Keratinocyte (primary cell): ENCODE measurements at regions not wholly inside any gene's neighbourhood (a gene's known extent, or its start where the extent isn't known, plus 50 kb on each side); places are given as distances from the start of the nearest gene placed in this dataset.

ENCODE experiments used
- DNase-seq: peaks from one replicate; pipeline ENCODE4 v3.0.0-alpha.2; 2011; ENCODE audit warnings: low read depth, missing footprints, low spot score
- FAIRE-seq: peaks from 2 replicates; lab custom pipeline; 2011; peaks lifted over from hg19 to GRCh38; lab: Jason Lieb, UNC
- H2AFZ ChIP-seq: 2 replicates; pipeline ENCODE4 v1.6.0; 2012; ENCODE audit warnings: low read length, control low read depth, inconsistent platforms; ENCODE audit not compliant: control insufficient read depth
- H3K27ac ChIP-seq: 2 replicates; pipeline ENCODE4 v1.5.1; 2011; ENCODE audit warnings: low read length; ENCODE audit not compliant: control insufficient read depth, insufficient read depth
- H3K27me3 ChIP-seq: 3 replicates; pipeline ENCODE4 v1.6.0; 2011; ENCODE audit warnings: low read length; ENCODE audit not compliant: control insufficient read depth, insufficient read depth; ENCODE audit errors: extremely low read depth
- H3K36me3 ChIP-seq, 2 experiments: 2 replicates in 1 of 2; 3 replicates in 1 of 2; pipeline ENCODE4 v1.5.1; 2011; ENCODE audit warnings: low read length in 2 of 2, mild to moderate bottlenecking in 1 of 2; ENCODE audit not compliant: control insufficient read depth in 2 of 2, insufficient read depth in 2 of 2; ENCODE audit errors: extremely low read depth in 1 of 2
- H3K4me1 ChIP-seq: 3 replicates; pipeline ENCODE4 v1.5.1; 2011; ENCODE audit warnings: low read length; ENCODE audit not compliant: control insufficient read depth, insufficient read depth; ENCODE audit errors: extremely low read depth
- H3K4me2 ChIP-seq: 3 replicates; pipeline ENCODE4 v1.6.0; 2011; ENCODE audit warnings: low read depth, low read length; ENCODE audit not compliant: control insufficient read depth, insufficient read depth; ENCODE audit errors: extremely low read depth
- H3K4me3 ChIP-seq, 3 experiments: fragments of 200-600 bp in 1 of 3; sonication (generic) in 1 of 3; 2 replicates in 2 of 3; 3 replicates in 1 of 3; pipeline ENCODE4 v1.5.1; 2011 to 2016; ENCODE audit warnings: low read length in 3 of 3, mild to moderate bottlenecking in 3 of 3, control low read depth in 2 of 3, inconsistent platforms in 1 of 3, low read depth in 1 of 3, mixed read lengths in 1 of 3, mixed run types in 1 of 3, moderate library complexity in 1 of 3; ENCODE audit not compliant: control insufficient read depth in 2 of 3, insufficient read depth in 2 of 3; ENCODE audit errors: extremely low read depth in 1 of 3
- H3K79me2 ChIP-seq: 2 replicates; pipeline ENCODE4 v1.6.0; 2012; ENCODE audit warnings: low read length; ENCODE audit not compliant: control insufficient read depth, insufficient read depth
- H3K9ac ChIP-seq: 3 replicates; pipeline ENCODE4 v1.6.0; 2011; ENCODE audit warnings: low read length; ENCODE audit not compliant: control insufficient read depth, insufficient read depth; ENCODE audit errors: extremely low read depth
- H3K9me1 ChIP-seq: 3 replicates; pipeline ENCODE4 v1.6.0; 2011; ENCODE audit warnings: low read length; ENCODE audit not compliant: control insufficient read depth, insufficient read depth; ENCODE audit errors: extremely low read depth
- H3K9me3 ChIP-seq: 2 replicates; pipeline ENCODE4 v1.5.1; 2012; ENCODE audit warnings: low read depth, low read length; ENCODE audit not compliant: control insufficient read depth
- H4K20me1 ChIP-seq: 3 replicates; pipeline ENCODE4 v1.6.0; 2011; ENCODE audit warnings: low read length; ENCODE audit not compliant: control insufficient read depth, insufficient read depth; ENCODE audit errors: extremely low read depth
- EZH2 ChIP-seq: IDR thresholded peaks from one replicate; pipeline ENCODE4 v1.6.1; 2012; ENCODE audit warnings: inconsistent platforms, mild to moderate bottlenecking, low read length, moderate library complexity
- dilution Hi-C: fragments of 300-500 bp; cut with MboI; formaldehyde crosslinking; loops from one replicate; pipeline ENCODE4 v1.7.0; 2020; ENCODE audit warnings: low sequenced_read_pairs; ENCODE audit not compliant: extremely low pct_ligation_motif_present
- TF ChIP-seq, protein P1 (sequence below), 3 experiments: IDR thresholded peaks in 1 of 3; conservative IDR thresholded peaks in 1 of 3; optimal IDR thresholded peaks in 1 of 3; 2 replicates in 2 of 3; 3 replicates in 1 of 3; pipeline versions ENCODE3 to v1.5.1; 2011; ENCODE audit warnings: low read length in 3 of 3, mild to moderate bottlenecking in 3 of 3, moderate library complexity in 2 of 3, control low read depth in 1 of 3, inconsistent platforms in 1 of 3; ENCODE audit not compliant: insufficient read depth in 2 of 3; ENCODE audit errors: extremely low read depth in 1 of 3

- no peaks in the 10 kb centered on the region for H3K9me1 ChIP-seq
- no peaks in the 10 kb centered on the region for H4K20me1 ChIP-seq
- dilution Hi-C loops = no loop called here
These were observed 65.5 kb upstream of the FOXE1 start for GRCh38 chr9:97787551-97787950.

DNA sequence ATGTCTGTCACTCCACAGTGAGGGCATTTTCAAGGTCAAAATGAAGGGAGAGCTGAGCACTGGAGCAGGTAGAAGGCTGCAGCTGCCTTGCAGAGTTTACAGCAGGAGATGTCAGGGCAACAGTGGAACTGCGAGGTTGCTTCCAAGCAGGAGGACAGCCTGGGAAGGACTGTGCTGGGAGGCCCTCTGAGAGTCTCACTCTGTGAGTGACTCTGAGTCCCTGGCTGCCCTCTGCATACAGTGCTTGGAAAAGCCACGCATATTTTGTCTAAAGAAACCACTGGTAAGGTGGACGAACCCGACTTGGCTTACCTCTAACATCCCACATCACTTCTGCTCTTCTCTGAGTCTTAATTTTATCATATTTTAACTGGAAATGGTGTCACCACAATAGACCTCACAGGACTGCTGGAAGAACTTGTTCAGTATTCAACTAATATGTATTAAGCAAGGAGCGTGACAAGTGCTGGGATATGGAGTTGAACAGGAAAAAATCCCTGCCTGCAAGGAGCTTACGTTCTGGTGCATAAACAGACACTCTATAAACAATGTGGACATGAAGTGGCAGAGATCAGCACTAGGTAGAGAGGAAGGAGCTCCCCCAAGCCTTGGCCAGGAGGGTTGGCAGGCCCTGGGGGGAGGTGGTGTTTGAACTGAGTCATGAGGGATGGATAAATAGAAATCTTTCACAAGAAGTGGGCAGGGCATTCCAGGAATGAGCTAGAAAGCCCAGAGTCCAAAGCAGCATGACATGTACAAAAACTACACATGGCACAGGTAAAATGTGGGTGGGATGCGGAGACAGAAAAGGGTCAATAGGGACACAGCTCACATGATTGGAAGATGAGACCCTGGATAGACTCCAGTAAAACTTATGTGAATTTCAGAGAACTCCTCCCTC, 64.0 kb upstream of the FOXE1 start:
- DNase-seq (no peak), FAIRE-seq (no peak)
- no peak overlapping the region for H3K4me2 ChIP-seq

More at GRCh38 chr9:97787551-97787950, 65.5 kb upstream of the FOXE1 start:
- Histone ChIP-seq H3K27ac (no peak overlapping the region), H3K9me3 (no peaks in the 10 kb centered on the region), H3K4me2 (no peak overlapping the region), H3K4me3 (no peak overlapping the region), H3K9ac (no peak overlapping the region), H3K27me3 (no peaks in the 10 kb centered on the region), H3K4me1 (peaks cover 20% of the 10 kb centered on the region), H3K36me3 (no peaks in the 10 kb centered on the region), H3K79me2 (no peaks in the 10 kb centered on the region), H2AFZ (no peak overlapping the region)
- FAIRE-seq = no peak
- no peak for TF ChIP-seq EZH2
- TF ChIP-seq, protein P1, sequence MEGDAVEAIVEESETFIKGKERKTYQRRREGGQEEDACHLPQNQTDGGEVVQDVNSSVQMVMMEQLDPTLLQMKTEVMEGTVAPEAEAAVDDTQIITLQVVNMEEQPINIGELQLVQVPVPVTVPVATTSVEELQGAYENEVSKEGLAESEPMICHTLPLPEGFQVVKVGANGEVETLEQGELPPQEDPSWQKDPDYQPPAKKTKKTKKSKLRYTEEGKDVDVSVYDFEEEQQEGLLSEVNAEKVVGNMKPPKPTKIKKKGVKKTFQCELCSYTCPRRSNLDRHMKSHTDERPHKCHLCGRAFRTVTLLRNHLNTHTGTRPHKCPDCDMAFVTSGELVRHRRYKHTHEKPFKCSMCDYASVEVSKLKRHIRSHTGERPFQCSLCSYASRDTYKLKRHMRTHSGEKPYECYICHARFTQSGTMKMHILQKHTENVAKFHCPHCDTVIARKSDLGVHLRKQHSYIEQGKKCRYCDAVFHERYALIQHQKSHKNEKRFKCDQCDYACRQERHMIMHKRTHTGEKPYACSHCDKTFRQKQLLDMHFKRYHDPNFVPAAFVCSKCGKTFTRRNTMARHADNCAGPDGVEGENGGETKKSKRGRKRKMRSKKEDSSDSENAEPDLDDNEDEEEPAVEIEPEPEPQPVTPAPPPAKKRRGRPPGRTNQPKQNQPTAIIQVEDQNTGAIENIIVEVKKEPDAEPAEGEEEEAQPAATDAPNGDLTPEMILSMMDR (optimal IDR thresholded peaks at IDR 0.05 in 1 of 3, IDR thresholded peaks at IDR 0.05 in 1 of 3, conservative IDR thresholded peaks at IDR 0.05 in 1 of 3; ENCODE audit: extremely low read depth in 1 of 3, insufficient read depth in 2 of 3, low read length in 3 of 3) = no peak
- DNase-seq = no peak

More for the DNA sequence above, 64.0 kb upstream of the FOXE1 start:
- Histone ChIP-seq H3K4me3 (no peak overlapping the region), H3K36me3 (no peaks in the 10 kb centered on the region), H3K9ac (no peak overlapping the region), H3K79me2 (no peaks in the 10 kb centered on the region), H4K20me1 (no peaks in the 10 kb centered on the region), H3K9me1 (no peaks in the 10 kb centered on the region), H3K4me1 (peaks cover 23% of the 10 kb centered on the region), H2AFZ (no peak overlapping the region), H3K27ac (no peak overlapping the region), H3K9me3 (no peaks in the 10 kb centered on the region), H3K27me3 (no peaks in the 10 kb centered on the region)
- TF ChIP-seq, protein P1 (optimal IDR thresholded peaks at IDR 0.05 in 1 of 3, IDR thresholded peaks at IDR 0.05 in 1 of 3, conservative IDR thresholded peaks at IDR 0.05 in 1 of 3; ENCODE audit: extremely low read depth in 1 of 3, insufficient read depth in 2 of 3, low read length in 3 of 3) = peak in 1 of 3 experiments; percentile 27
- TF ChIP-seq EZH2 = no peak
- dilution Hi-C loops = no loop called here
